Activated naive CD4-positive, alpha-beta T cell treated with anti-CD3 and anti-CD28 coated beads, Interleukin-2, amount 50 U/mL, for 72 hours (primary cell): ENCODE measurements at regions not wholly inside any gene's neighbourhood (a gene's known extent, or its start where the extent isn't known, plus 50 kb on each side); places are given as distances from the start of the nearest gene placed in this dataset.
"Not testable (repeated sequence)": the region's sequence is repeated elsewhere in the genome, so short reads cannot be mapped to it uniquely, and the experiment has no call there.

ENCODE experiments used
- ATAC-seq, 2 donors: fragments of 150-1000 bp; cut with Tn5 transposase; 2 replicates each; pipeline ENCODE4 v1.10.0; 2021; ENCODE audit warnings: mild to moderate bottlenecking in 2 of 2, moderate library complexity in 2 of 2
- DNase-seq, 2 donors: peaks; one replicate each; pipeline ENCODE4 v3.0.0; 2021 to 2022; ENCODE audit warnings: low spot score in 2 of 2
- H3K27ac Mint-ChIP-seq, 2 donors: one replicate each; pipeline ENCODE4 v1.8.0; 2022; ENCODE audit warnings: mild to moderate bottlenecking in 2 of 2, mixed read lengths in 2 of 2
- H3K36me3 Mint-ChIP-seq, 2 donors: one replicate each; pipeline ENCODE4 v1.8.0; 2022; ENCODE audit warnings: mixed read lengths in 2 of 2
- H3K9me3 Mint-ChIP-seq, 2 donors: one replicate each; pipeline ENCODE4 v1.8.0; 2022; ENCODE audit warnings: mixed read lengths in 2 of 2

DNA sequence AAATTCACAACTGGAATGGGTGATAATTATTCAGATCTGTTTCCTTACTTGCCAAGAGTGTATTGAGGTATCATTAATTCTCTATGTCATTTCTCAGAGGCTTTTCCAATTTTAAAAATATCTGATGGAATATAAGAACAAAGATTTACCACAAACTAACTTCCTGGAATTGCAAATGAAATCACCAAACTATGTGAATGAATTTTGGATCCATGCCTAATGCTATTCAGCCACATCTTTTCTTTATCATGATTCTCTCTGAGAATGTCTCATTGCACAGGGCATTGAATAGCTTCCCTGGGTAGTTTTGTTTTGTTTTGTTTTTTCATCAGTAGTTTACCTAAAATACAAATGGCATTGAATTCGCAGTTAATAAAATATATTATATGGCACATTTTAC is 146.9 kb upstream of the FBN2 start:
- H3K36me3 Mint-ChIP-seq = no peaks in the 10 kb centered on the region
- H3K9me3 Mint-ChIP-seq = no peaks in the 10 kb centered on the region
- H3K27ac Mint-ChIP-seq = no peak overlapping the region
- ATAC-seq (no peak), DNase-seq (no peak)

DNA sequence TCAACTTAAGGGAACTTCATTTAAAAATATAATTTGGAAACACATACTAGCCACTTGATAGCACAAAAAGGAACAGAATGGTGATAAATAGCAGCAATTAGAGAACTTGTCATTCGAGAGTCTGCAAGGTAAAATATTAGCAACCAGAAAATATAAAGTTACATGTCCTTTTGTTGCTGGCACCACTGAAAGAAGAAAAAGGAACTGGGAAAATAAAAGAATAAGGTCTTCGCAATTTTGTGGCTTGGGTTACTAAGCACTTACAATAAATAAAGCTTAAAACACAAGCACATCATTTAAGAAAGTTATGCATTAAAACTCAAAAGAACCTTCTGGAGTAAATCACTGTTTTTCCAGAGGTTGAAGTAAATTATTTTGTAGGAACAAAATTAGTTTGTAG is 149.9 kb upstream of the FBN2 start:
- H3K27ac Mint-ChIP-seq = no peak overlapping the region

DNA sequence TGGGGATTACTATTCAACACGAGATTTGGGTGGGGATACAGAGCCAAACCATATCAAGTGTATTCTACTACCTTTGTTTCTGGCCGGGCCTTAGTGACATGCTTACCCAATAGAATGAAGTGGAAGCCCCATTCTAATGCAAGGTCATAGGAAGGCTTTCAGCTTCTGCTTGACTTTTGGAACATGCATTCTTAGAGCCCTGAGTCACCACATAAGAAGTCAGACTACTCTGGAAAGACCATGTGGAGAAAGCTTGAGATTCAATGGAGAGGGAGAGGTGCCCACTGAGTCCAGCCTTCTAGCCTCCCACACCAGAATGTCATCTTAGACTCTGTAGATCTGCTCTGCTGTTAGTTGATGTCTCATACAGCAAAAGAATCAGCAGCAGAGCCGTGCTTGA is 155.7 kb upstream of the FBN2 start:
- peaks cover 14% of the 10 kb centered on the region in 2 donors for H3K9me3 Mint-ChIP-seq
- no peaks in the 10 kb centered on the region for H3K36me3 Mint-ChIP-seq
- DNase-seq (no peak), ATAC-seq (no peak)
- no peak overlapping the region for H3K27ac Mint-ChIP-seq

More for the DNA sequence above, 149.9 kb upstream of the FBN2 start:
- no peak for DNase-seq
- ATAC-seq = no peak
- H3K9me3 Mint-ChIP-seq = peaks cover 5% of the 10 kb centered on the region in 2 donors
- H3K36me3 Mint-ChIP-seq = no peaks in the 10 kb centered on the region

DNA sequence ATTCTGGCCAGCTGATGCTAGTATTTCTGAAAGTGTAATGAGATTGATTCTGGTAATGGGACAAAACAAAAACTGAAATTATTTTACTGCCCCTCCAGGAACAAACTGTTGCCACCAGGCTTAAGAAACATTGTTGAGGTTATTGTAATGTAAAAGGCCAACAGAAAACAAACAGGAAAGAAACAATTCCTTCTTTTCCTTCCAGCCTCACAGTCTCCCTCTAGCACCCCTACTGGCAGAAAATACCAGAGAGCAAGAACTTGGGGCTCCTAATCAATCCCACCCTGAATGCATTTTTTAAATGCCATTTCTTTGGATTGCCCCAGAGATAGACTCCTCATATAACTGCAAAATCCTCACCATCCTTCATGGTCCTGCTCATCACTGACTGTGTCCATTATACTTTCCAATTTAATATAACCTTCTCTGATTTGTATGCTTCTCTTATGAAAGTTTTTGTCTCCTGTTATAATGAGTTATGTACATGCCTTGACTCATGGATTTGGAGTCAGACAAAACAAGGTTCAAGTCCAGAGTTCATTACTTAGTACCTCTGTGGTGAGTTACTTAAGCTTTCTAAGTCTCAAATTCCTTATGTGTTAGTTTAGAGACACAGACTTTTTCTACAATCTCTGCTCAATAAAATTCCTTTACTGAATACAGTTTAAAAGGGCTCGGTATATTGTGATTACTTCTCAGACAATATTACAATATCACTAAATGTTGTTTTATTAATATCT is 157.9 kb upstream of the FBN2 start:
- Mint-ChIP-seq H3K27ac (no peak overlapping the region), H3K36me3 (no peaks in the 10 kb centered on the region), H3K9me3 (peaks cover 14% of the 10 kb centered on the region in 2 donors)
- ATAC-seq (no peak), DNase-seq (no peak)

DNA sequence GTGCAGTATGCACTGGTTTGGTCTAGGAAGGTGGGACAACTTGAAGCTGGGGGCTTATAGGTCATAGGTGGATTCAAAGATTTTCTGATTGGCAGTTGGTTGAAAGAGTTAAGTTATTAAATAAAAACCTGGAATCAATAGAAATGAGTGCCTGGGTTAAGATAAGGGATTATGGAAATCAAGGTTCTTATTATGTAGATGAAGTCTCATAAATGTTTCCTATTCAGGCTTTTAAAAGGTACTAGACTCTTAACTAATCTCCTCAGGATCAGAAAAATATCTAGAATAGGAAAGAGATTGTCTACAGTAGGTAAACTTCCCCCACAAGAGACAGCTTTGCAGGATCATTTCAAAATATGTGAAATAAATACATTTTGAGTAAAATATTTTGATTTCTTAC is 163.3 kb upstream of the FBN2 start:
- ATAC-seq (no peak), DNase-seq (no peak)
- no peak overlapping the region for H3K27ac Mint-ChIP-seq
- no peaks in the 10 kb centered on the region for H3K36me3 Mint-ChIP-seq
- no peaks in the 10 kb centered on the region for H3K9me3 Mint-ChIP-seq

DNA sequence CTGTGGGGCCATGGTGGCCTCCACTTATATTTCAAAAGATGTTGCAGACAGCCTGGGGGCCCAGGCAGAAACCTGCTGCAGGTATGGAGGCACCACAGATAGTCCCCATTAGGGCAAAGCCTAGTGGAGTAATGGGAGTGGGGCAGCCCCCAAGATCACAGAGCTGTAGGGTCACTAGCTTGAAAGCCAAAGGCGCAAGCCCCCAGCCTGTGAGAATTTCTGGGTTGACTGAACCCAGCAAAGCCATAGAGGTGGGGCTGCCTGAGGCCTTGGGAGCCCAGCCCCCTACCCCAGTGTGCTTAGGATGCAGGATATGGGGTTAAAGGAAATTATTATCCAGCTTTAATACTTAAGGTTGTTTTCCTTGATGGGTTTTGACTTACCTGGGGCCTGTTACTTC is 165.3 kb upstream of the FBN2 start:
- DNase-seq (no peak), ATAC-seq (no peak)
- H3K27ac Mint-ChIP-seq = no peak overlapping the region
- H3K36me3 Mint-ChIP-seq = no peaks in the 10 kb centered on the region
- no peaks in the 10 kb centered on the region for H3K9me3 Mint-ChIP-seq

DNA sequence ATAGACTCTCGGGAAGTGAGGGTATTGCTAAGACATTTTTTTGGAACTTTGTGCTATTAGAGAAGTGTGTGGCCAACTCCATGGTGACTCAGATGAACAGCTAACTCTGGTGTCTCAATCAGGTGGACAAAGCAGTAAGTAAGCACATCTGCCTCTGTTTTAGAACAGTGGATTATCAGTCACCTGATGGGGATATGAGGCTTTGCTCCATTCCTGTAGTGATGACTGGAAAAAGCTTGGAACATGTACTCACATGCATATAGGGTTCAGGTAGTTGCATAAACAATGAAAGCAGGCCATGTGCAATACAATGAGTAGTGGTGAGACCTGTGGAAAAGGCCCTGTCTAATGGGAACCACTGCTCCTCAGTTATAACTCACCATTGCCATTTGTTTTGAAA is 168.2 kb upstream of the FBN2 start:
- Mint-ChIP-seq H3K9me3 (no peaks in the 10 kb centered on the region), H3K27ac (no peak overlapping the region), H3K36me3 (no peaks in the 10 kb centered on the region)
- DNase-seq (no peak), ATAC-seq (no peak)

DNA sequence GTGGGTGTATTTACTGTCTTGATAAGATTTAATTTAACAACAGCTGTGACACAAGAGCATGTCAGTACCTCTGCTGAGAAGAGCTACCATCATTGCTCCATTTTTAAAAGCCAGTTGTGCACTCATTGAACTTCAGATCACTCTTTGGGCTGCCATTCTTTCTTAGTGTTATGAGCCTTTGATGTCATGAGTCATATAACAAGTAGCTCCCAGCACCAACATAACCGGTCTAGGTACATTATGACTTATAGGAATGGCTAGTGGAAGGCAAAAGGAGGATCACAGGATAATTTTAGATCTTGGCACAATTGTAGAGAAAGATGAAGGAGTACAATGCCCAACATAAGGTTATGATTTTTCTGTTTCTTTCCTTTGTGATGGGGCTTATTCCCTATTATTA is 170.8 kb upstream of the FBN2 start:
- DNase-seq = no peak

DNA sequence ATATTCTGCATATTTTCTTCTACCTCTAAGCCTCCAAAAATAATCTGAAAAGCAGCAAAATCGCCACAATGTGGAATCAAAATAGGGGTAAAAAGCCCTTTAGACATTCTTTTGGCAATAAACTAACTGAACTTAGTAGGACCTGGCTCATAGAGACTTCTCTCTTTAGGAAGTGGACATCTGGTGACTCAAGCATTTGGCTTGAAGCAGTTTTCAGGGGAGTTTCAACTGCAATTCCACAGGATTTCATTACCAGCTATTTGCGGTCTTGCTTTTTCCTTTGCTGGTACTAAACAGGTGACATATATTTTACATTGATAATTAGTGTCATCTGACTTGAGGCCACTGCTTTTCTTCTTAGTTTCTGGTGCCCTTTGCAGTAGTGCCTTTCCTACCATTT is 173.2 kb upstream of the FBN2 start:
- Mint-ChIP-seq H3K27ac (no peak overlapping the region), H3K9me3 (no peaks in the 10 kb centered on the region), H3K36me3 (no peaks in the 10 kb centered on the region)
- DNase-seq = no peak
- no peak for ATAC-seq

More for the DNA sequence above, 170.8 kb upstream of the FBN2 start:
- no peak overlapping the region for H3K27ac Mint-ChIP-seq
- no peak for ATAC-seq
- no peaks in the 10 kb centered on the region for H3K9me3 Mint-ChIP-seq
- H3K36me3 Mint-ChIP-seq = no peaks in the 10 kb centered on the region

DNA sequence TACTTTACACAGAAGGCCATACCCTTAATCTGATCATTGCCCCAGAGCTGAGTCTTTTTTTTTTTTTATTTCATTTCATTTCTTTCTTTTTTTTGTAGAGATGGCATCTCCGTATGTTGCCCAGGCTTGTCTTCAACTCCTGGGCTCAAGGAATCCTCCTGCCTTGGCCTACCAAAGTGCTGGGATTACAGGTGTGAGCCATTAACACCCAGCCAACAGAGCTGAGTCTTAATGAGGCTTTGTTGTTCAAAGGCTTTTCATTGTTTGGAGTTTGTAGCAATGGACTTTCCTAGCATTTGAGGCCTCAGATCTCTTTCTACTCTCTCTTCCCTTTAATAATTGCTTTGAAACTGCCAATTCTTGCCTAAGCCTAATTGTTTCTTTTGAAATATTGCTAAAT is 176.5 kb upstream of the FBN2 start:
- Mint-ChIP-seq H3K27ac (no peak overlapping the region), H3K9me3 (peaks cover 0 to 4% of the 10 kb centered on the region in 2 donors), H3K36me3 (no peaks in the 10 kb centered on the region)
- DNase-seq (no peak), ATAC-seq (no peak)

DNA sequence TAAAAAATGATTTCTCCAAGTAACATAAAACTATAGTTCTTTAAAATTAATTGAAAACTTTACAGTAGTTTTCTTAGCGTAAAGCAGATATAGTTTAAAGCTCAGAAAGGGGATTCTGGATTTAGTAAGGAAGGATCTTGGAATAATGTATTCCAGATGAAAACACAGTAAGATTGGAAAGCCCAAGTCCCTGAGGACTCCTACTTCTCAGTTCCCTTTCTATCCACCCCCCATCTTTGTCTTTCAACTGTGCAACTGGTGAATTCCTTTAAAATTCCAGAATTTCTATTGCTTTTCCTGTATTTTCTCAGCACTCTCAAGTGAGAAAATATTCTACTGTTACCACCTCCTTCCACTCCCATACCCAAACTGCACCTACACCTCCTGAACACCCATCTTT is 184.5 kb upstream of the FBN2 start:
- peaks cover 0 to 8% of the 10 kb centered on the region in 2 donors for H3K9me3 Mint-ChIP-seq
- no peak for ATAC-seq
- no peaks in the 10 kb centered on the region for H3K36me3 Mint-ChIP-seq
- H3K27ac Mint-ChIP-seq = no peak overlapping the region
- no peak for DNase-seq

DNA sequence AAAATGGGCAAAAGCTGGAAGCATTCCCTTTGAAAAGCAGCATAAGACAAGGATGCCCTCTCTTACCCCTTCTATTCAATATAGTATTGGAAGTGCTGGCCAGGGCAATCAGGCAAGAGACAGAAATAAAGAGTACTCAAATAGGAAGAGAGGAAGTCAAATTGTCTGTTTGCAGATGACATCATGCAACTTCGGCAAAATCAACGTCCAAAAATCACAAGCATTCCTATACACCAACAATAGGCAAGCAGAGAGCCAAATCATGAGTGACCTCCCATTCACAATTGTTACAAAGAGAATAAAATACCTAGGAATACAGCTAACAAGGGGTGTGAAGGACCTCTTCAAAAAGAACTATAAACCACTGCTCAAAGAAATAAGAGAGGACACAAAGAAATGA is 192.0 kb upstream of the FBN2 start:
- not testable (repeated sequence) for H3K36me3 Mint-ChIP-seq, ATAC-seq, DNase-seq, H3K9me3 Mint-ChIP-seq, H3K27ac Mint-ChIP-seq

DNA sequence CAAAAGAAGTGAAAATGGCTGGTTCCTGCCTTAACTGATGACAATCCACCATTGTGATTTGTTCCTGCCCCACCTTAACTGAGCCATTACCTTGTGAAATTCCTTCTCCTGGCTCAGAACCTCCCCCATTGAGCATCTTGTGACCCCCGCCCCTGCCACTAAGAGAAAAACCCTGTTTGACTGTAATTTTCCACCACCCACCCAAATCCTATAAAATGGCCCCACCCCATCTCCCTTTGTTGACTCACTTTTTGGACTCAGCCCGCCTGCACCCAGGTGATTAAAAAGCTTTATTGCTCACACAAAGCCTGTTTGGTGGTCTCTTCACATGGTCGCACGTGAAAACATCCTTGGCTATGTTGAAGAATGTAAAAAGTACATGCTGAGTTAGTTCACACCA is 197.6 kb upstream of the FBN2 start:
- not testable (repeated sequence) for H3K36me3 Mint-ChIP-seq, ATAC-seq, H3K9me3 Mint-ChIP-seq, H3K27ac Mint-ChIP-seq, DNase-seq

DNA sequence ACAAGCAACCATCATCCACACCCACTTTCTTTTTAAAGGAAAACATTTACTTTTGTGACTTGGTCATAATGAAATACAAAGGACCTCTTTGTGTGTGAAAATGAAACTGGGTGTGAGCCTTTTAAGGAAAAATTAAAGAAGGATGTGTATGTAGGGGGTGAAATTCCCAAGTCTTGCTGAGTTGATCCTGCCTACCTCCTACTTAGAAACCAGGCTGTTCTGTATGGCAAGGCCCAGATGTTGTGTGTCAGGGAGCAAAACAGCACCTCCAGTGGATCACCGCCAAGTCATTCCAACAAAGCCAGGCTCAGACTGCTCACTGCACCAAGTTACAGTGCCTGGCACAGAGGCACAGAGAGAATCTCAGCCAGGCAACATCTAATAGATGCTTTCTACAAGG is 198.5 kb upstream of the FBN2 start:
- ATAC-seq (no peak), DNase-seq (no peak)
- Mint-ChIP-seq H3K9me3 (peaks cover 0 to 3% of the 10 kb centered on the region in 2 donors), H3K36me3 (no peaks in the 10 kb centered on the region), H3K27ac (no peak overlapping the region)

DNA sequence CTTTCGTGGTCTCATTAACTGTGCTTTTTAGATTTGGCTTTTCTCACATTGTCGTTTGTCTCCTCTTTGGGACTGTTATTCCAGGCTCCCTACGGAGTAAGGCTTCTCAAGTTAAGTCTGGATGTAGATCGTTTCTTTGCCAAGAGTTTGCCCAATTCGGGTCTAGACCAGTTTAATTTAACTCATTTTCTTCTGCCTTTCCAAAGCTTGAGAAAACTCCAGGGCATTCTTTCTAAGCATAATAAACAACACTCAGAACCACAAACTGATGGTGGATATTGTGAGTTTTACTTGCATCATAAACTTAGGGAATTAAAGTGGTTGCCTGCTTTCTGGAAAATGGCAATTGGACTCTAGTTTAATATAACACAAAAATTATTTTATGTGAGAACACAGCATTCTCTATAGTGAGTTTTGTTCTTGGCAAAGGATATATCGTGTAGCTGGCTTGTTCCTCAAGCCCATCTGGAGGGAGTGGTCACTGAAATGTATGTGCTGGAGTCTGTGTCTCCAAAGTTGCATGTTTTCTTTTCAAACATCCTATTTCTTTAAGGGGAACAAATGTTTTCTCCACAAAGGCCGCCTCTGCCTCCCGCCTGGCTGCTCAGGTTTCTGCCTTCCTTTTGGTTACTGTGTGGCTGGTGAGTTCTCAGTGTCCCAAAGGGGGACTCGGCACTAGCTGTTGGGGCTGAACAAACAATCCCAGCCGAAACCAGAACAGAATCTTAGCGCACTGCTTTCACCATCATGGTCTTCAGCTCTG is 211.3 kb upstream of the FBN2 start:
- H3K27ac Mint-ChIP-seq = no peak overlapping the region
- DNase-seq = no peak
- ATAC-seq = no peak
- H3K36me3 Mint-ChIP-seq = no peaks in the 10 kb centered on the region
- H3K9me3 Mint-ChIP-seq = peaks cover 0 to 4% of the 10 kb centered on the region in 2 donors

DNA sequence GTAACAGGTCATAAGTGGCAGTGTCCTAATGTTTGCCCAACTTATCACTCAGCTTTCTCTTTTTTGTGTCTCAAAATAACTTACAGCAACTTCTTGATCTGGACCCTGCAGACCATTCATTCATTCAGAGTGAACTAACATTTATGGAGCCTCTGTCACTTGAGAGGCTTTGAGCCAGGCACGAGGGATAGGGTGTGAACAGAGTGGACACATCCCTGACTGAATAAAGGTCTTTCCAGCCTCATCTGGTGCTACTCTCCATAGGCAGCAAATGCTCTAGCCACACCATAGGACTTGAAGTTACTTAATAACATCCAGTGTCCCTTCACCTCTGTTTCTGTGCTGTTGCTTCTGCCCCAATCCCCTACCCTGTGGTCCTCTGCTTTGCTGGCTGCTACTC is 212.1 kb upstream of the FBN2 start:
- DNase-seq = no peak
- H3K9me3 Mint-ChIP-seq = peaks cover 0 to 8% of the 10 kb centered on the region in 2 donors
- H3K36me3 Mint-ChIP-seq = no peaks in the 10 kb centered on the region
- ATAC-seq = no peak
- H3K27ac Mint-ChIP-seq = no peak overlapping the region

DNA sequence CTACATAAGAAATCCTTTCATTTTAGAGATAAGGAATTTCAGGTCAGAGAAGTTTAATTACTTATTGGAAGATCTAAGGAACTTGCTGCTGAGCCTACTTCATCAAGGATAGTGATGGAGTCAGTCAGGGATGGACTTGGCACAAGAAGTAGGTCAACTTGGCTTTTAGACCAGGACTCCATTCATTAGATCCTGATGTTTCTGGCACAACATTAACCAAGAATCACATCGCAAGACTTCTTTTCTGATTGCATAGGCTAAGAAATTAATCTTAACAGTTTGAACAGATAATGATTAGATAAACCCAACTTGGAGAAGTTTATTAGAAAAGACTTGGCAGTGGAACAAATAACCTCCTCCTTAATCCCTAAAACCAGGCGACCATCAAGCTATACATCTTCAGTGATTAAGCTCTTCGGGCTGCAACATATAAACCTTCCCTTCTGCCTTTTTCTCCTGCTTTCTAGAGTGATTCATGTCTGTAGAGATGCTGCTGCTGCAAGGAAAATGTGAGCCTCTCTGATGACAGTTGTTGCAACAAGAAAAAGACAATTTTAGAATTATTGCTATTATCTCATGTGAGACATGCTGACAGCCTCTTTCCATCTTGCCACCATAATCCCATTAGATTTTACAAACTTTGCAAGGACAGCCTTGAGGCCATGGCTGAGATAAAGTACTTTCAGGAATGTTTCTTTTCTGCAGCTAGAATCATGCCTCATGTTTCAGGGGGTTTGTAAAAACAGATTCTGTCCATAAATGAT is 207.9 kb upstream of the SLC27A6 start:
- ATAC-seq = no peak
- H3K36me3 Mint-ChIP-seq = no peaks in the 10 kb centered on the region
- DNase-seq = no peak
- H3K27ac Mint-ChIP-seq = no peak overlapping the region
- H3K9me3 Mint-ChIP-seq = peaks cover 7 to 8% of the 10 kb centered on the region in 2 donors
